Fibroblast of upper back skin (primary cell): ENCODE measurements at regions not wholly inside any gene's neighbourhood (a gene's known extent, or its start where the extent isn't known, plus 50 kb on each side); places are given as distances from the start of the nearest gene placed in this dataset.
A peak's percentile ranks its signal among the peaks of the same experiment; 100 is the strongest.

Experiments
- DNase-seq: peaks from one replicate; pipeline ENCODE4 v3.0.0-alpha.2; 2013

DNA sequence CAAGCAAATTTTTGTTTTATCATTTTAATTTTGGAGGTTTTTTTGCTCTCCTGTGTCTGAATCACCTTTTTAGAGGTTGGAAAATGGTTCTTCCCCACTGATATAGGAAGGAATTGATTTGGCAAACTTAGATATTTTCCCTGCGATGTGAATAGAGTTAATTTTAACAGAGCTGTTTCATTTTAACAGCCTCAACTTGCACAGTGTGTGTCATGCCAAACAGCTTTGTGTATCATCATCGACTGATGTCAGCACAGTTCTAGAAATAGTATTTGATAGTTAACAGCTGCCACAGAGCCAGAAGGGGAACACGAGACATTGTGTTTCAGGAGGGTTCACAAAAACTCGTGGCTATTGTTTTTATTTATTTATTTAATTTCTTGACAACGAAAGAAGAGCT is 243.1 kb upstream of the FOXN3 start:
- peak; percentile 75 for DNase-seq

DNA sequence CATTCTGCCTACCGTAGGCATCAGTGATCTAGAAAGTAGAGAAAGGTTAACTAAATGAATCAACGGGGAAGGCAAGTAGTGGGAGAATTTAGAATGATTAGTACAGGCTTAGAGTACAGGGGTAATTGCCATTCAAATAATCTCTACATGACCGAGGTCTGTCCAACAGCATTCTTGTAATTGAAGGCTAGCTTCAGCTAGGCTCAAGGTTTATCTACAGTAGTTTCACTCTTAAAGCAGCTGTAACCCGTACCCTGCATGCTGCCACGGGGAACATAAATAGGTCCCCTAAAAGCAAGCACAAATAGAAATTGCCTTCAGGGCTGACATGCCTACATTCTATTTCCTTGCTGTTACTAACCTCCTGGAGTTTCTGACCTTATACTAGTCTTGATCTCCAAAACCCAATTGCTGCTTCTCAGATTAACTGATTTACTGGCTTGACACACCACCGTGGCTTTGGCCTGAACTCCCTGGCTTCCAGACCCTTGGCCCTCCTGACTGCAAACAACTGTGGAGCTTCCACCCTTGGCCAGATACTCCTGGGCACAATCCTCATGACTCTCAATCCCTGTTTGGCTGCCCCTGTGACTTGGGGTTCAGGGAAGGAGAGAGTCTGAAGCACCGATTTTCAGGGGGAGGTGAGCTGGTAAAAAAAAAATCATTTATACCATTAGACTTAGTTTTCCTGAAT is 242.1 kb upstream of the FOXN3 start:
- DNase-seq: no peak

DNA sequence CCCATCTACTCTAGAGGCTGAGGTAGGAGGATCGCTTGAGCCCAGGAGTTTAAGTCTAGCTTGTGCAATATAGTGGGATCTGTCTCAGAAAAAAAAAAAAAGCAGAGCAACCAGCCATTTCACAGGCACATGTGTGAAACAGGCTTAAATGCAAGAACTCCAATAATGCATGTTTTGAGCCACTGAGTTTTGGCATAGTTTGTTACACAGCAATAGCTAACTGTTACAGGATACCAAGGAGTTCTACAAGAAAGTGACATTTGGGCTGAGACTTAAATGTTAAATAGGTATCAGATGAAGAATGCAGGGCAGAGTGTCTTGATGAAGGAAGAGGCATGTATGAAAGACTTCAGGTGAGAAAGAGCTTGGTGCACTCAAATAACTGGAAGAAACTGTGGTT is 240.0 kb upstream of the FOXN3 start:
- DNase-seq: no peak

DNA sequence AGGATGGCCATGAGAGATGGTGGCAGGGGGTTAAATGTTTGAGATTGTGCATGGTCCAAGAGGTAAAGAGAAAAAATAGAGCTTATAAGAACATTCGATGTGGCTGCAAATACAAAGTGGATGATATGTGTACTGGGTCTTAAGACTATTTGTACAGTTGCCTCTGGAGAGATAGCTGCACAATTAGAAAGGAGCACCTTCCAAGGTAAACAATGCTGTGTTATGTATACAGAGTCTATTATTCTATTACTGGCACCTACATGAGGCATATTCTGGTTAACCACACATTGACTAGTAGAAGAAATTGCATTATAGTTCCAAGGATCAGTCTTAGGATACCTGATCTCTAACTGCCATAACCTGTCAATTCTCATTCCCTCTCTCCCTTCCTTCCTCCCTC is 238.0 kb upstream of the FOXN3 start:
- no peak for DNase-seq

DNA sequence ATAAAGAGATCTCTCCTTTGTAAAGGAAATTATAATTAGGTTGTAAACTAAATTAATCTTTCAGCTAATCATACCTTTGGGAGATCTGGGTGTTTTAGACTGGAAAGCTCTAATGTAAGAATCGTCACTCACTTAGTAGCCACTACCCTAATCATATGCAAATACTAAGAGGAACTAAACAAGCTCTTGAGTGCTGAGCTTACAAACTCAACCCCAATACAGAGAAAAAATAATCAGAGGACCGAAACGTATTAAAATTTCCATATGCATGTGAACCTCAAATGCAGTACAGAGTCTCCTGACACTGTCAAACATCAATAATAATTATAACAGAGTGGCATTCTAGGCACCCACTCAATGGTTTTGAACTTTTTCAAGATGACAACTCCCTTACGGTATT is 235.3 kb upstream of the FOXN3 start:
- DNase-seq: no peak

GRCh38 chr14:89651805-89652204 is 234.8 kb upstream of the FOXN3 start:
- no peak for DNase-seq

DNA sequence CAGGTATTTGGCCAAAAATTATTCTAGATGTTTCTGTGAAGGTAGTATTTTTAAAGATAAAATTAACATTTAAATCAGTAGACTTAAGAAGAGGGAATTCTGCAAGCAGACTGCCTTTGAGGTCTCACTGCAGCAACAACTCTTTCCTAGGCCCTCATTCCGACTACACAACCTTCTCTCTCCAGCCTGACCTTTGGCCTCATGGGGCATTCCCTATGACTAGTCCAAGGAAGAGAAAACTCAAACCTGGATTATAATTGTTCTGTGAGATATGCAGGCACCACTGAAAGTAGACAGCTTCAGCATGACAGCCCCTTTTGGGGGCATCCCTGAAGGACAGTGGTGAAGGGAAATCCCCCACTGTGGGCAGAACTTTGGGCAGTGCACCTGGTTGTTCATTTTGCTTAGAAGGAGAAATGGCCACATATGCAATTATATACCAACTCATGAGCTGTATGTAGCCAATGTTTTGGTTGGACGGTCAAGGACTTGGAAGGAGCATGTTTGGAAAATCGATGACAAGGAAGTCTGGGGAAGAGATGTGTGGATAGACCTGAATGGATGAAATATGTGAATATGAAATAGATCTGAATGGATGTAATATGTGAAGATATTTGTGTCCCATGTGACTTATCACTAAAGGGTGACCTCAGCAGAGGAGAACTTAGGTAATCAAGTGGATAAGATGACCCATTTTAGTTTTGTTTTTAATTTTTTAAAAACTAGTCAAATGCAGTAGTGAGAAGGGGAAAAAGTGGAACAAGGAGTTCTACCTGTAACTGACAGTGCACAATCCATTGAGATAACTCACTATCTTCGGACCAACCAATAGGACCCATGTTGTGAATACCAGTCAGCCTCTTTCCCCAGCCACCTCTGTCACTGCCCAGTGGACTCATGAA is 233.3 kb upstream of the FOXN3 start:
- DNase-seq: no peak

DNA sequence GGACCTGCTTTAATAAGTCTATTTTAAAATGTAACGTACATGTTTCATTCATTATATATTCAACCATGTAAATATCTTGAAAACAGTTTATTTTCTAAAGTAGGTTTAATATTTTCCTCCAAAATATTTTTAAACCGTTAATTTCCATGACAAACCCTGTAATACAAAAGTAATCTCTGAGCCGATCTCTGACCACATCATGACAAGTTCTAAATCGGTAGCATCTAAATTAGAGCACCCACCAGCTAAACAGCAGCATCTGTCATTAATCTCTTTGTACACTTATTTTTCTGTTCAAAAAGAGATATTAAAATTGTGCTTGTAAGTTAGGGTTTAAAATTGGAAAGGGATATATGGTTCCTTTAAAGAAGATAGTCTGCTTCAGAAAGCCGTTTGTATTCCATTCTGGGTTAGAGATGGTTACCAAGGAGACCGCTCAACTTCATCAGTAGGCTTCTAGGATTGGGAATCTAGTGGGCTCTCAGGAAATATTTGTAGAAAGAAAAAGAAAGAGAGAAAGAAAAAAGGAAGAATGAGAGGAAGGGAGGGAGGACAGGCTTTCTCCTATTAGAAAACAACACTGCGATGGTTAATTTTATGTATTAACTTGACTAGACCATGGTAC is 232.5 kb upstream of the FOXN3 start:
- no peak for DNase-seq

DNA sequence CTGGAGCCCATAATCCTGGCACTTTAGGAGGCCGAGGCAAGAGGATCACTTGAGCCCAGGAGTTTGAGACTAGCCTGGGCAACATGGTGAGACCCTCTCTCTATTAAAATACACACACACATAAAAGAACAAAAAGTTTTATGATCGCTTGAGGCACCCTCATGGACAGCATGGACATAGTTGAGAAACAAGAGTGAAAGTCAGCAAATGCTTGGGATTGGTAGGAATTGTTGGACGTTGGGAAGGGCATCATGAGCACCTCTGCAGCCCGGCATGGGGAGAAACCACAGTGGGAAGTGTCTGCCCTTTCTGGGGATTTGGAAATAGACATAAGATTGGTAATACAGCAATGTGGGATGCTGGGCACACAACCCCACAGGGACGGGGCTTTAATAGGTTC is 231.9 kb upstream of the FOXN3 start:
- no peak for DNase-seq

GRCh38 chr14:89648510-89648909 is 231.5 kb upstream of the FOXN3 start:
- no peak for DNase-seq

DNA sequence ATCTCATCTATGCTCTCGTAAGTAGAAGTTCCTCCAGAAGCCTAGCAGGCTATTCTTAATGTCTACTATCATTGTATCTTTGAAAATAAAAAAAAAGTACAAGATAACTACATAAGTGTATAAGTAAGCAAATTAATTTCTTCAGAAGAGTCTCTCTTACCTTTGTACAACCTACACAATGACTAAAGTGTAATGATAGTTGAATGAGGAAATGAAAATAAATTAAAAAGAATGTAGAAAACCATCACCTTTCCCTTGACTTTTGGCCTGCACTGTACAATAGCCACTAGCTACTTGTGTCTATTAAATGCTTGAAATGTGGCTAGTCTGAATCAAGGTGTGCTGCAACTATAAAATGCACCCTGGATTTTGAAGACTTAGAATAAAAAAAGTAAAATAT is 229.9 kb upstream of the FOXN3 start:
- DNase-seq: no peak

- no peak for DNase-seq
These were observed 227.6 kb upstream of the FOXN3 start for GRCh38 chr14:89644641-89645040.

DNA sequence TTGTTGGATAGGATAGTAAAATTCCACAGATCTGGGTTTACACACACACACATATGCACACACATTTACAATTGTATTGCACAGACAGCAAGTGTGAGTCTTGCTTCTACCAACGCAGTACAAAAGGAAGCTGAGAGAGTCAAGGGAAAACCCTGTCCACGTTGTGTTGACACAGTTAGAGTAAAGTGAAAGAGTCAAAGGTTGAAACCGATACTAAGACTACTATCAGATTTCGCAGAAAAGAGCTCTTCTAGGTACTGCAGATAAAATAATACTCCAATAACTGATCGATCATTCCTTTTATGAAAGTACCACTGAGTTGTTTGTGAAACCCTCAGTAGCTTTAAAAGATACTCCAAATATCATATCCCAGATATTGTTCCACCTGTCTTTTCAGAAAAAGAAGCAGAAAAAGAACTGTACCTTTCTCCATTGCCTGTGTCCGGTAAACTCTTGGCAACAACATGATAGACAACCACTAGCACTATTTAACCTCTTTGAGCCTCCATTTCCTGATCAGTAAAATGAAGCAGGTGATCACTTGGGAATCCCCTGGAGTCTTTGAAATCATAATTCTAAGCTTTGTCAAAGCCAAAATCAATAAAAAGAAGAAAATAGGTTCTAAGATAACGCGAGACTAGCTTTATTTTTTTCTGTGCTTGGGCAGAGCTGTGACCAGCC is 224.6 kb upstream of the FOXN3 start:
- DNase-seq: no peak

GRCh38 chr14:89640141-89640540 is 223.1 kb upstream of the FOXN3 start:
- peak; percentile 58 for DNase-seq

- no peak for DNase-seq
These were observed 222.7 kb upstream of the FOXN3 start for GRCh38 chr14:89639687-89640086.

GRCh38 chr14:89638891-89639290 is 221.9 kb upstream of the FOXN3 start:
- DNase-seq: no peak

- no peak for DNase-seq
These were observed 220.5 kb upstream of the FOXN3 start for GRCh38 chr14:89637581-89637980.

DNA sequence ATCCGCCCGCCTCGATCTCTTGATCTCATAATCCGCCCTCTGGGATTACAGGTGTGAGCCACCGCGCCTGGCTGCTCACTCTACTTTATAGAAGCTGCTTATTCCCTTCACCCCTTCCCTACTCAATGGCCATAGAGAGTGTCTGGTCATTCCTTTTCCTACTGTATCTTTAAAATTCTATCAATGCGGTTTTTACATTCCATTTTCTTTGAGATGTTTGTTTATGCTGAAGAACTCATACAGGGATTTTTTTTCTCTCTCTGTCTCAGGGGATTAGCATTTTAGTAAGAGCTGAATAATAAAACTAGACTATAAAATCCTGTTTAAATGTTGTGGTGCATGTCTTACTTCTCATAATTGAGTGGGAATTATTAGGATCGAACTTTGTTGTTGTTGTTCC is 218.6 kb upstream of the FOXN3 start:
- peak; percentile 34 for DNase-seq

DNA sequence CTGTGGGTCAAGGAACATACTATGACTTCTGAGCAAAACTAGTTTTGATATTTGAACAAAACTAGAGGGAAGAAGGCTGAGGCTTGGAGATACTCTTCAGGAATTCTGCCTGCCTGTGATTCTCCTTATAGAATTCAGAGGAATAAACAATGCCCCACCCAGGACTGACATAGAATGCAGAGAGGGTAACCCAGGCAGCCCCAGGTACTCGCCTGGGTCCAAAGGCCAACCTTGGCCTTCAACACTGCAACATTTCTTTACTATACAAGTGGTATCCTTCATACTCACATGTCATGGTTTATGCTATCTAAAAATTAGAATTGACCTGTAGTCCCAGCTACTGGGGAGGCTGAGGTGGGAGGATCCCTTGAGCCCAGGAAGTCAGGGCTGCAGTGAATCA is 217.0 kb upstream of the FOXN3 start:
- no peak for DNase-seq

DNA sequence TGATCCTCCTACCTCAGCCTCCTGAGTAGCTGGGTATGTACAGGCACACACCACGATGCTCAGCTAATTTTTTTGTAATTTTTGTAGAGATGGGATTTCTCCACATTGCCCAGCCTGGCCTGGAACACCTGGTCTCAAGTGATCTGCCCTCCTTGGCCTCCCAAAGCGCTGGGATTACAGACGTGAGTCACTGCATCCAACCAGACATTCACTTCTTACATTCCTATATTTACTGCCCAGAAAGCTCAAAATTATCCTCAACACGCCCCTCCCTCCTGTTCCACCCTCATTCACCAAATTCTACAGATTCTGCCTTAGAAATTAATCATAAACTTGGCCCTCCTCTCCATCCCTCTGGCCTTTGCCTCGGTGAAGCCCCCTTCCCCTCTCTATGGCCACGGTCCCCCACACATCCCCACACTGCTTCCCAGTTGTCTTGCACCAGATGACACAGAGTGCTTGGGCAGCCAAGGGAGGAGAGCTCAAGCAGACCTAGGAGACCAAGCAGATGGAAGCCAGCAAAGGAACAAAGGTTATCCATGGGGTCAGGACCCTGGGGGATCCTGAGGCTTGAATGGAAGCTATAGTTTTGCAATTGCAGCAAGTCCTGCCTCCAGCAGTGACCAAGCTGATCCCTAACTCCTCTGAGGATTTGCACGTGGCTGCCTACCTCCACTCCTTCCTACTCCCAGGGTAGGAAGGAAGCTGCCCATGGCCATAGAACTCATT is 213.2 kb upstream of the FOXN3 start:
- DNase-seq: peak; percentile 82

DNA sequence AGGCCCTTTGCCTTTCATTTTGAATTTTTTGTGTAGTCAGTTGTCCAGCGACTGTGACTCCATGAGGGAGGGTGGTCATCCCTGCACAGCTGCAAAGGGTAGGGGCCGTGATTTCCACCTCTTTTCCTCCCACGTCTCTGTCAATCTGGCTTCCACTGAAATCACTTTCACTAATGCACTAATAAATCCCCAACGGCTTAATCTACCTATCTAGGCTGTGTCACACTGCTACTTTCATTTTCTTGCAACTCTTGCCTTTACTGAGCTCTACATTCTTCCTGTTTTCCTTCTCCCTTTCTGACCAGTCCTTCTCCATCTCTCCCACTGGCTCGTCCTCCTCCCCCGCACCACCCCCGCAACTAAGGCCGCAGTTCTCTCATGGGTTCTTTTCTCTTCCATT is 212.3 kb upstream of the FOXN3 start:
- no peak for DNase-seq

- DNase-seq: no peak
These were observed 211.5 kb upstream of the FOXN3 start for GRCh38 chr14:89628521-89628920.
